WTC11 (cell line): ENCODE measurements at regions not wholly inside any gene's neighbourhood (a gene's known extent, or its start where the extent isn't known, plus 50 kb on each side); places are given as distances from the start of the nearest gene placed in this dataset.

ENCODE experiments used
- ATAC-seq: fragments of 200-7000 bp; cut with Tn5 transposase; 2 replicates; pipeline ENCODE4 v1.10.0; 2021; ENCODE audit warnings: mild to moderate bottlenecking, moderate library complexity
- CTCF ChIA-PET: fragments of 300-600 bp; sonication (Branson Sonifier 250); formaldehyde crosslinking; loops from one replicate; lab custom pipeline; 2021; ENCODE audit warnings: antibody characterized with exemption; lab: Charles Lee
- POLR2A ChIA-PET: fragments of 350-600 bp; sonication (Branson Sonifier 250); formaldehyde crosslinking; loops from one replicate; lab custom pipeline; 2021; ENCODE audit warnings: antibody characterized with exemption; lab: Charles Lee
- DNase-seq: peaks from one replicate; pipeline ENCODE4 v3.0.0; 2021; ENCODE audit warnings: low spot score
- H3K27ac Mint-ChIP-seq: 2 replicates; pipeline ENCODE4 v1.8.0; 2021; ENCODE audit warnings: mixed read lengths
- H3K27me3 Mint-ChIP-seq: 2 replicates; pipeline ENCODE4 v1.8.0; 2021; ENCODE audit warnings: low read depth, mild to moderate bottlenecking, moderate library complexity, mixed read lengths
- H3K36me3 Mint-ChIP-seq: 2 replicates; pipeline ENCODE4 v1.8.0; 2021; ENCODE audit warnings: mixed read lengths
- H3K4me1 Mint-ChIP-seq: 2 replicates; pipeline ENCODE4 v1.8.0; 2022; ENCODE audit warnings: mixed read lengths
- H3K4me3 Mint-ChIP-seq: 2 replicates; pipeline ENCODE4 v1.8.0; 2021; ENCODE audit warnings: mild to moderate bottlenecking, moderate library complexity, mixed read lengths
- H3K9me3 Mint-ChIP-seq: 2 replicates; pipeline ENCODE4 v1.8.0; 2021; ENCODE audit warnings: mixed read lengths
- ATF1 ChIP-seq: sonication (generic); formaldehyde crosslinking; IDR thresholded peaks from 2 replicates; pipeline ENCODE4 v1.8.1; 2023; ENCODE audit warnings: mild to moderate bottlenecking, moderate library complexity, missing genetic modification reagents
- CTCF ChIP-seq: fragments of 200-600 bp; IDR thresholded peaks from 2 replicates; pipeline ENCODE4 v1.8.0; 2022; ENCODE audit warnings: antibody characterized with exemption
- E2F1 ChIP-seq: sonication (generic); formaldehyde crosslinking; IDR thresholded peaks from 2 replicates; pipeline ENCODE4 v1.8.0; 2022; ENCODE audit warnings: mild to moderate bottlenecking, missing genetic modification reagents
- E2F5 ChIP-seq: sonication (generic); formaldehyde crosslinking; IDR thresholded peaks from 2 replicates; pipeline ENCODE4 v1.8.1; 2022; ENCODE audit warnings: mild to moderate bottlenecking, moderate library complexity, missing genetic modification reagents
- GABPB1 ChIP-seq: sonication (generic); formaldehyde crosslinking; IDR thresholded peaks from 2 replicates; pipeline ENCODE4 v1.8.1; 2023; ENCODE audit warnings: mild to moderate bottlenecking, missing genetic modification reagents
- MXD4 ChIP-seq: fragments of 250-450 bp; sonication (Bioruptor Pico); IDR thresholded peaks from 2 replicates; pipeline ENCODE4 v1.8.0; 2021; ENCODE audit warnings: mild to moderate bottlenecking, moderate library complexity, borderline replicate concordance
- MYBL2 ChIP-seq: sonication (generic); formaldehyde crosslinking; IDR thresholded peaks from 2 replicates; pipeline ENCODE4 v1.8.1; 2023; ENCODE audit warnings: mild to moderate bottlenecking, moderate library complexity, missing genetic modification reagents
- OVOL2 ChIP-seq: fragments of 250-450 bp; sonication (Bioruptor Pico); IDR thresholded peaks from 2 replicates; pipeline ENCODE4 v1.9.0; 2021; ENCODE audit warnings: mild to moderate bottlenecking, borderline replicate concordance
- PRRX2 ChIP-seq: fragments of 250-450 bp; sonication (Bioruptor Pico); IDR thresholded peaks from 2 replicates; pipeline ENCODE4 v1.8.0; 2021; ENCODE audit warnings: mild to moderate bottlenecking
- RELA ChIP-seq: sonication (generic); formaldehyde crosslinking; IDR thresholded peaks from 2 replicates; pipeline ENCODE4 v1.8.1; 2022; ENCODE audit warnings: missing genetic modification reagents, mild to moderate bottlenecking, borderline replicate concordance
- SMAD4 ChIP-seq: sonication (generic); formaldehyde crosslinking; IDR thresholded peaks from 2 replicates; pipeline ENCODE4 v1.8.0; 2022; ENCODE audit warnings: mild to moderate bottlenecking, missing genetic modification reagents
- SP1 ChIP-seq: sonication (generic); formaldehyde crosslinking; conservative IDR thresholded peaks from 2 replicates; pipeline ENCODE4 v1.8.1; 2022; ENCODE audit warnings: missing genetic modification reagents
- TEAD4 ChIP-seq: sonication (generic); formaldehyde crosslinking; IDR thresholded peaks from 2 replicates; pipeline ENCODE4 v1.8.0; 2022; ENCODE audit warnings: mild to moderate bottlenecking, missing genetic modification reagents
- ZBTB21 ChIP-seq: sonication (generic); formaldehyde crosslinking; IDR thresholded peaks from 2 replicates; pipeline ENCODE4 v1.8.1; 2023; ENCODE audit warnings: mild to moderate bottlenecking, missing genetic modification reagents, borderline replicate concordance
- ZNF138 ChIP-seq: sonication (generic); formaldehyde crosslinking; conservative IDR thresholded peaks from 2 replicates; pipeline ENCODE4 v1.8.1; 2022; ENCODE audit warnings: mild to moderate bottlenecking, moderate library complexity, missing genetic modification reagents
- ZNF396 ChIP-seq: fragments of 250-450 bp; sonication (Bioruptor Pico); IDR thresholded peaks from 2 replicates; pipeline ENCODE4 v1.8.0; 2021; ENCODE audit warnings: mild to moderate bottlenecking, moderate library complexity, borderline replicate concordance
- ZNF423 ChIP-seq: fragments of 250-450 bp; sonication (Bioruptor Pico); IDR thresholded peaks from 2 replicates; pipeline ENCODE4 v2.1.2; 2022; ENCODE audit warnings: mild to moderate bottlenecking, moderate library complexity
- TF ChIP-seq, protein P1 (sequence below): sonication (generic); formaldehyde crosslinking; IDR thresholded peaks from 2 replicates; pipeline ENCODE4 v1.8.1; 2023; ENCODE audit warnings: mild to moderate bottlenecking, missing genetic modification reagents, borderline replicate concordance
- TF ChIP-seq, protein P2 (sequence below): sonication (generic); formaldehyde crosslinking; conservative IDR thresholded peaks from 2 replicates; pipeline ENCODE4 v1.8.1; 2022; ENCODE audit warnings: mild to moderate bottlenecking, missing genetic modification reagents

DNA sequence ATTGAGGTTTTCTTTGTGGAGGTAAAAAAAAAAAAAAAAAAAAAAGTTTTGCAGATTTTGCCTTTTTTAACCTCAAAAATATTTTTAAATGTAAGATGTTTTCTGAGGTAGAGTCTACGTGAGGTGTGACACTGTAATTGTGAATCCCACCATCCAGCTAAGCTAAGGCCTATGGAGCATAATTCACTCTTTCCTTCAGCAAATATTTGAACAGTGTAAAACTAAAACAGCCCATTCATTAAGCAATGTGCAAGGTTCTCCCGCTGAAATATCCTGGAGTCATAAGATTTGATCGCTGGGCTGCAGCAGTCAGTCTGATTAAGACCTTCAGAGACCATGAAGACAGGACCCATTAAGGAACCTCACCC, 105.1 kb downstream of the HNRNPLL start:
- DNase-seq: no peak
- TF ChIP-seq ZBTB21 (CRISPR knock-in tag) (no peak), ZNF423 (CRISPR knock-in tag) (no peak), OVOL2 (no peak), ATF1 (CRISPR knock-in tag) (no peak), MXD4 (CRISPR knock-in tag) (no peak), E2F1 (CRISPR knock-in tag) (no peak), SMAD4 (CRISPR knock-in tag) (no peak), ZNF138 (no peak), MYBL2 (CRISPR knock-in tag) (no peak), PRRX2 (no peak), E2F5 (no peak), SP1 (CRISPR knock-in tag) (no peak), CTCF (no peak), GABPB1 (CRISPR knock-in tag) (no peak; the same call in 1 of the 2 replicates), TEAD4 (CRISPR knock-in tag) (no peak), RELA (CRISPR knock-in tag) (no peak), ZNF396 (no peak)
- TF ChIP-seq, protein P1, sequence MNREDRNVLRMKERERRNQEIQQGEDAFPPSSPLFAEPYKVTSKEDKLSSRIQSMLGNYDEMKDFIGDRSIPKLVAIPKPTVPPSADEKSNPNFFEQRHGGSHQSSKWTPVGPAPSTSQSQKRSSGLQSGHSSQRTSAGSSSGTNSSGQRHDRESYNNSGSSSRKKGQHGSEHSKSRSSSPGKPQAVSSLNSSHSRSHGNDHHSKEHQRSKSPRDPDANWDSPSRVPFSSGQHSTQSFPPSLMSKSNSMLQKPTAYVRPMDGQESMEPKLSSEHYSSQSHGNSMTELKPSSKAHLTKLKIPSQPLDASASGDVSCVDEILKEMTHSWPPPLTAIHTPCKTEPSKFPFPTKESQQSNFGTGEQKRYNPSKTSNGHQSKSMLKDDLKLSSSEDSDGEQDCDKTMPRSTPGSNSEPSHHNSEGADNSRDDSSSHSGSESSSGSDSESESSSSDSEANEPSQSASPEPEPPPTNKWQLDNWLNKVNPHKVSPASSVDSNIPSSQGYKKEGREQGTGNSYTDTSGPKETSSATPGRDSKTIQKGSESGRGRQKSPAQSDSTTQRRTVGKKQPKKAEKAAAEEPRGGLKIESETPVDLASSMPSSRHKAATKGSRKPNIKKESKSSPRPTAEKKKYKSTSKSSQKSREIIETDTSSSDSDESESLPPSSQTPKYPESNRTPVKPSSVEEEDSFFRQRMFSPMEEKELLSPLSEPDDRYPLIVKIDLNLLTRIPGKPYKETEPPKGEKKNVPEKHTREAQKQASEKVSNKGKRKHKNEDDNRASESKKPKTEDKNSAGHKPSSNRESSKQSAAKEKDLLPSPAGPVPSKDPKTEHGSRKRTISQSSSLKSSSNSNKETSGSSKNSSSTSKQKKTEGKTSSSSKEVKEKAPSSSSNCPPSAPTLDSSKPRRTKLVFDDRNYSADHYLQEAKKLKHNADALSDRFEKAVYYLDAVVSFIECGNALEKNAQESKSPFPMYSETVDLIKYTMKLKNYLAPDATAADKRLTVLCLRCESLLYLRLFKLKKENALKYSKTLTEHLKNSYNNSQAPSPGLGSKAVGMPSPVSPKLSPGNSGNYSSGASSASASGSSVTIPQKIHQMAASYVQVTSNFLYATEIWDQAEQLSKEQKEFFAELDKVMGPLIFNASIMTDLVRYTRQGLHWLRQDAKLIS: no peak
- TF ChIP-seq, protein P2, sequence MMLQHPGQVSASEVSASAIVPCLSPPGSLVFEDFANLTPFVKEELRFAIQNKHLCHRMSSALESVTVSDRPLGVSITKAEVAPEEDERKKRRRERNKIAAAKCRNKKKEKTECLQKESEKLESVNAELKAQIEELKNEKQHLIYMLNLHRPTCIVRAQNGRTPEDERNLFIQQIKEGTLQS (CRISPR knock-in tag): no peak
- TF ChIP-seq, all 79 proteins: peak for 0
- Mint-ChIP-seq H3K36me3 (peaks cover 13% of the 10 kb centered on the region), H3K4me1 (peaks cover 25% of the 10 kb centered on the region), H3K9me3 (peaks cover 21% of the 10 kb centered on the region), H3K27me3 (peaks cover 5% of the 10 kb centered on the region), H3K27ac (no peak overlapping the region), H3K4me3 (no peak overlapping the region)
- CTCF ChIA-PET: interaction anchor here (0.6 to 3.1 kb wide), 6 partner anchors 11 to 391 kb away, joined by 3 to 19 read pairs (median 4); no protein-coding TSS in a partner anchor
- no peak for ATAC-seq
- POLR2A ChIA-PET: no interaction called here
